ENCODE measurements at regions not wholly inside any gene's neighbourhood (a gene's known extent, or its start where the extent isn't known, plus 50 kb on each side); places are given as distances from the start of the nearest gene placed in this dataset.

DNA sequence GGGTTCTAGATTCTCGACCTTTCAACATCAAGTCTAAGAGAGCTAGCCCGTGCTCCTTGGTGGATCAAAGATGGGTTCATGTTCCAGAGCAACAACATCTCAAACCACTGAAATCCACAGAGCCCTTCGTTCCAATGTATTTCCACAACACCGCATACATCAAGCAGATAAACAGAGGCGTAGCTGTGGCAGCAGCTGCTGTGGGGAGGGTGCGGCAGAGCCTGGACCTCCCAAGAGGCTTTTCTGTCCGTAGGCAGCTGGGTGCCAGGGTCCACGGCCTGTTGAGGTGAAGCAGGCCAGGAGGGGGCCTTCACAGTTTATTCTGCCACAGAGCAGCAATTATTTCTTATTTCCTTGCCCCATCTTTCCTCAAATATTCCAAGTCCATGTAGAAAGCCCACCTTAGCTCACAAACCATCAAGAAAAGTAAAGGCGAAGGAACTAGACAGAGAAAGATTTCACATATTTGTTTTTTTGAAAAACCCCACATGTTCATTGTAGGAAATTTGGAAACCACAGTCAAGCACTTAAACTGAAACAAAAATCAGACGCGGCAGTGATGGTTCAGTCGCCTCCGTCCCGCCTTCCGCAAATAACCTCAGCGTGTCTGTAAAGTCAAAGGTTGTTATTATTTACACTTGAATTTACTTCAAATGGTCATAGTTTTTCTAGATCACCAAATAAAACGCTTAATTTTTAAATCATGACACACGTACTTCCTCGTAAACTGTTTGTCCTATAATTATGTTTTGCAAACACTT is 144.6 kb upstream of the FOXF1 start:
- Mint-ChIP-seq H3K9me3 (ENCODE audit: low read depth) (no peaks in the 10 kb centered on the region), H3K27me3 (peaks cover 5% of the 10 kb centered on the region), H3K4me3 (no peak overlapping the region), H3K4me1 (no peaks in the 10 kb centered on the region), H3K27ac (no peak overlapping the region), H3K36me3 (no peaks in the 10 kb centered on the region)
- CTCF ChIA-PET = no interaction called here
- no peak for ATAC-seq
- no peak for DNase-seq

DNA sequence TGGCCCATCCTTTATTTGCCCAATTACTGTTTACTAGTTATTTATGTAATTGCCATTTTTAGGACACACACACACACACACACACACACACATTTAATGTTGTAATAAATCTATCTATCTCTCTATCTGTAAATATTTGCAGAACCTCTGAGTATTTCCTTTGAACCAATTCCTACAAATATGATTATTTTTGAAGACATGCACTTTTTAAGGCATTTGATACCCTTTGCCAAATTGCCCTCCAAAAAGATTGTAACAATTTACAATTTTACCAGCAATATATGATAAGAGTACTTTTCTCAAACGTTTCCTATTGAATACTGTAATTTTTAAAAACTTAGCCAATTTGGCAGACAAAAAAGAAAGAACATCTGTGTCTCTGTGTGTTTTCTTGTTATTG is 143.8 kb upstream of the FOXF1 start:
- Mint-ChIP-seq H3K4me1 (no peaks in the 10 kb centered on the region), H3K36me3 (no peaks in the 10 kb centered on the region), H3K27ac (no peak overlapping the region), H3K27me3 (peaks cover 5% of the 10 kb centered on the region), H3K4me3 (no peak overlapping the region), H3K9me3 (ENCODE audit: low read depth) (no peaks in the 10 kb centered on the region)
- DNase-seq (no peak), ATAC-seq (no peak)
- CTCF ChIA-PET = no interaction called here

DNA sequence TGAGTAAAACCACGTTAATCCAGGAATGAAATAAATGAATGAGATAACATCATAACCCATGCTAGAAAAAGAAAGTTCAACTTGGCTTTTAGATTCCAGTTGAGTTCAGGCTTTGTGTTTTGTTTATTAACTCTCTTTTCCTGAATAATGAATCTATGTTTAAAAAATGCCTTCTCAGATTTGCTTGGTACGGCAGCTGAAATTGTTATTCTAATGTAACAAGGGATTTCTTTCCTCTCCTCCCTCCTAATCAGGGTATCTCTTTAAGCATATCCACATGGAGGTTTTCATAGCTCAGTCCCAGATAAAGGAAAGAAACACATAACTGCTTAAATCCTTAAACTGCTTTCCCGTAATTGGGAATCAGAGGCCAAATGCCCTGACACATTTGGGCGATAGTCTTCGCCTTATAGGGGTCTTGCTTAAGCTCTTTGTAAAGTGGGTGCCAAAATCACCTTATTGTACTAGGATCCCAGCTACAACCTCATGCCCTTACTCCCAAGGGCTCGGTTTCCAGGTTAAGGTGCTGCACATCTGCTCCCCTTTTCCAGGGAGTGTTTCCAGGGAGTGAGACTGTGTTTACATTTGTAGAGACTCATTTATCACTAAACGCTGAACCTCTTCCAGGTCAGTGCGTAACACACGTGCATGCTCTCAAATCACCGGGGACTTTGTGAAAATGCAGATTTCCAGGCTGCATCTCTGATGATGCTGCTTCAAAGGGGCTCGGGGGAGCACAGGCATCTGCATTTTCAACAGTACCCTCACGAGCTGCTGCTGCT is 142.8 kb upstream of the FOXF1 start:
- Mint-ChIP-seq H3K36me3 (no peaks in the 10 kb centered on the region), H3K4me3 (no peak overlapping the region), H3K27ac (no peak overlapping the region), H3K4me1 (no peaks in the 10 kb centered on the region), H3K27me3 (peaks cover 5% of the 10 kb centered on the region), H3K9me3 (ENCODE audit: low read depth) (no peaks in the 10 kb centered on the region)
- DNase-seq (no peak), ATAC-seq (no peak)
- CTCF ChIA-PET = no interaction called here

DNA sequence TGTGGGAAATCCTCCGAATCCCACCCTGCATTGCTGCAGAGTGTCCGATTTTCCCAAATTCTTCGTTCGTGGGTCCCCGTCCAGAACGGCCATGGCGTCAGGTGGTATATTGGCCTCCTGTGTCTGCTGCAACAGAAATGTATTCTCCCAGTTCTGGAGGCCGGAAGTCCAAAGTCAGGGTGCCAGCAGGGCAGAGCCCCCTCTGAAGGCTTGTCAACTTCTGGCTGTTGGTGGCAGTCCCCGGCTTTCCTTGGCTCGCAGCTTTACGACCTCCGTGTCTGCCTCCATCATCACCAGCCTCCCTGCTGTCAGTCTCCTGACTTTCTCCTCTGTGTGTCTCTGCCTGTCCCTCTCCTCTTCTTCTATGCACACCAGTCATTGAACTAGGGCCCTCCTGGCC is 142.1 kb upstream of the FOXF1 start:
- Mint-ChIP-seq H3K9me3 (ENCODE audit: low read depth) (no peaks in the 10 kb centered on the region), H3K27ac (no peak overlapping the region), H3K4me1 (no peaks in the 10 kb centered on the region), H3K27me3 (peaks cover 5% of the 10 kb centered on the region), H3K4me3 (no peak overlapping the region), H3K36me3 (no peaks in the 10 kb centered on the region)
- ATAC-seq (no peak), DNase-seq (no peak)
- CTCF ChIA-PET = no interaction called here

DNA sequence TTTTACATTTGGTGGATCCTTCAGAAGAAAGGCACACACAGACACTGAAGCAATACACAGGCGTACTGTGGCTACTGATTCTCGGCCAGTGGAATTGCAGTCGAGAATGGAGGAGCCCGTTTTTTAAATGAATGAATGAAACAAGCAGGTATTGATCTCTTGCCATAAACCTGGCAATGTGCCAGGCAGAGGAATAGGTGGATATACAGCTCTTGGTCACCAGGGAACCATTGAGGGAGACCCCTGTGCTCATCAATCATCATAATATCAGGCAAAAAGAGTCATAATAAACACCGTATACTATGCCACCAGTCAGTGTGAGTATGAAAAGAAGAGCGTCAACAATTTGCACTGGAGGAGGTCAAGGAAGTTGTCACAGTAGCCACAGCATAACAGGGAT is 140.3 kb upstream of the FOXF1 start:
- CTCF ChIA-PET = no interaction called here
- no peak for DNase-seq
- Mint-ChIP-seq H3K4me3 (no peak overlapping the region), H3K27ac (no peak overlapping the region), H3K36me3 (no peaks in the 10 kb centered on the region), H3K9me3 (ENCODE audit: low read depth) (no peaks in the 10 kb centered on the region), H3K4me1 (no peaks in the 10 kb centered on the region), H3K27me3 (peaks cover 5% of the 10 kb centered on the region)
- ATAC-seq = no peak

DNA sequence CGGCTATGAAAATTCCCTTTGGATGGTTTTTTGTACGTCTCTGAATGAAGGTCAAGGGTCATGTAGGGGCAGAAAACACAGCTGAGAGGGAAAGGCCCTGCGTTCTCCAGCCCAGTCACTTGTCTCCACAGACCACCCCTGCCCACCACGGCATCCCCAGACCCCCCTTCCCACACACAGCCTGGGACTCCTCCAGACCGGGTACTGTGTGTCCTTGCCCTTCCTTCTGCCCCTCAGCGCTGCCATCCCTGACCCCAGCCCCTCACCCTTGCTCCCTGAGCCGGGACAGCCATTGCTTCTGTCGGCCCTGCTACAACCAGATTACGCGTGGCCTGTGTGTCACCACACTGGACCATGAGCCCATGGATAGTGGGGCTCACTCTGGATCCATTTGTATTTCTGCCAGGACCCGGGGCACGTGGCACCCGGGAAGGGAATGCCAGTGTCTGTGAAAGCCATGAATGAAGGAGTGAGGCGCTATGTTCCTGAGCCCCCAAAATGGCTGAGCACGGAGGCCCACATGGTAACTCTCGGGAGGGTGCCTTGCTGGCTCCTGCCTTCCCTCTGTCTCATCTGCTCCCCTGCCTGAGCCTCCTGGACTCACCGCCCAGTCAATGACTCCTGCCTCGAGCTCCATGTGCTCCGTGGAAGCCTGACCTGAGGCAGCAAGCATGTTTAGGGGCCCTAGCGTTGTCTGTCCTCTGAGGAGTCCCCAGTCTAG is 139.1 kb upstream of the FOXF1 start:
- Mint-ChIP-seq H3K27me3 (peaks cover 5% of the 10 kb centered on the region), H3K36me3 (no peaks in the 10 kb centered on the region), H3K9me3 (ENCODE audit: low read depth) (no peaks in the 10 kb centered on the region), H3K27ac (no peak overlapping the region), H3K4me3 (no peak overlapping the region), H3K4me1 (no peaks in the 10 kb centered on the region)
- DNase-seq (no peak), ATAC-seq (no peak)
- CTCF ChIA-PET = no interaction called here

DNA sequence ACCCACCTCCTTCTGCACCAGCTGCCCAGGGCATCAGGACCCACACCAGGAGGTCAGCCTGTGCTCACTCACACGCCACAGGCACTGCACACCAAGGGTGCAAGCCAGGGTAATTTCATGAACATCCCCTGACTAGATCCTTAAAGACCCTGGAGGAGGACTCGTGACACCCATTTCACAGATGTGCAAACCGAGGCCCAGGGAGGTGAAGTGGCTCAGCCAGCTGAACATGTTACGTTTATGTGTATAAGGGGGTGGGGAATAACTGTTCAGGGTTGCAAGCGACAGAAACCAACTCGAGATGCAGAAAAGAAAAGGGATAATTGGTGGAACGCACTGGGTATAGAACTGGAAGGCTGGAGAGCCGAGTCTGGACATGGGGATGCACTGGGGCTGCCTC is 138.1 kb upstream of the FOXF1 start:
- DNase-seq (no peak), ATAC-seq (no peak)
- no peaks in the 10 kb centered on the region for H3K9me3 Mint-ChIP-seq (ENCODE audit: low read depth)
- no peaks in the 10 kb centered on the region for H3K36me3 Mint-ChIP-seq
- H3K4me1 Mint-ChIP-seq = no peaks in the 10 kb centered on the region
- H3K4me3 Mint-ChIP-seq = no peak overlapping the region
- CTCF ChIA-PET = no interaction called here
- H3K27me3 Mint-ChIP-seq = no peaks in the 10 kb centered on the region
- H3K27ac Mint-ChIP-seq = no peak overlapping the region

DNA sequence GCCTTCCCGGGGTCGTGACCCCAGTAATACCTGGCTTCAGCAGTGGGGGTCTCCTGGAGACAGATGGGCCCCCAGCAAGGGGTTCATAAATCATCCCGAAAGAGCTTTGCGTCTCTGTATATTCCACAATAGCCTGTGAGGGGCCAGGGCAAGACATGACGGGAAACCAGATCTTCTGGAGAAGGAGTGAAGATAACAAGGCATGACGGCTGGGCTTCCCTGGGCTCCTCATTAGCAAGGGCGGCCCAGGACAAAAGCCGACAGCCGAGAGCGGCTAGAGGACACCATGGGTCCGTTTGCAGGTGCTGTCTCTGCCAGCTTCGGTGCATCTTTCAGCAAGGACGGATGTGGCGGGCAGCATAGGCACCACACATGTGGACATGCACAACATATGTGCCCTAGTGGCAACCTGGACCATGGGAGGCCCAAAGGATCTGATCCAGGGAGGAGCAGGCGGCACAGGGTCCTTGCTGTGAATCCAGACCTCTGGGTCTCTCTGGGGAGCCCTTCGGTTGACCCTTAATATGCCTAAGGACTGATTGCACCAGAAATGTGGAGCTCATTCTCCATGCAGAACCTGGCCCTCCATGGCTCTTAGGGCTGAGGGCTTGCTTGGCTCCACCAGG is 136.9 kb upstream of the FOXF1 start:
- no peak overlapping the region for H3K4me3 Mint-ChIP-seq
- H3K27ac Mint-ChIP-seq = no peak overlapping the region
- no peaks in the 10 kb centered on the region for H3K27me3 Mint-ChIP-seq
- no peak for DNase-seq
- CTCF ChIA-PET = no interaction called here
- no peaks in the 10 kb centered on the region for H3K9me3 Mint-ChIP-seq (ENCODE audit: low read depth)
- no peaks in the 10 kb centered on the region for H3K36me3 Mint-ChIP-seq
- no peaks in the 10 kb centered on the region for H3K4me1 Mint-ChIP-seq
- no peak for ATAC-seq

DNA sequence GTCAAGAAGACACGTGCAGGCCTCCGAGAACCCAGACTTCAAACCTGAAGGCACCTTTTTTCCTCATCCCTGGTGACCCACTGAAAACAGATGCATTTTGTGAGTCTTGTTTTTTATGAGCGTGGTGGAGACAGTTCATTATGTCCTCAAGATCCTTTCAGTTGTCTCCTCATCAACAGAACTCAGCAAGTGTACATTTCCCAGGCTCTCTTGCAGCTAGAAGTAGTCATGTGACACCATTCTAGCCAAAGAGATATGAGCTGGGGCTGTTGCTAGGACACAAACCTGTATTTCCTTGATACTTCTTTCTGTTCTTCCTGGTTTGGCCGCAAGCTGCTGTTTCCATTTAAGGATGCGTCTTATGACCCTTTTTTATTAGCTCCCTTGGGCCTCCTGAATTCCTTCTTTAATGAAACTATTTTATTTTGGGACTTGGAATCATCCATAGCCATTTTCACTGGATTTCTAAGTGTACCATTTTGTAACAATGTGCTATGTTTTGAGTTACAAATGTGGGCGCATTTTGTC is 135.7 kb upstream of the FOXF1 start:
- H3K27ac Mint-ChIP-seq = no peak overlapping the region
- no peak for DNase-seq
- CTCF ChIA-PET = no interaction called here
- H3K4me3 Mint-ChIP-seq = no peak overlapping the region
- H3K9me3 Mint-ChIP-seq (ENCODE audit: low read depth) = no peaks in the 10 kb centered on the region
- ATAC-seq = no peak
- H3K4me1 Mint-ChIP-seq = no peaks in the 10 kb centered on the region
- no peaks in the 10 kb centered on the region for H3K36me3 Mint-ChIP-seq
- H3K27me3 Mint-ChIP-seq = no peaks in the 10 kb centered on the region

DNA sequence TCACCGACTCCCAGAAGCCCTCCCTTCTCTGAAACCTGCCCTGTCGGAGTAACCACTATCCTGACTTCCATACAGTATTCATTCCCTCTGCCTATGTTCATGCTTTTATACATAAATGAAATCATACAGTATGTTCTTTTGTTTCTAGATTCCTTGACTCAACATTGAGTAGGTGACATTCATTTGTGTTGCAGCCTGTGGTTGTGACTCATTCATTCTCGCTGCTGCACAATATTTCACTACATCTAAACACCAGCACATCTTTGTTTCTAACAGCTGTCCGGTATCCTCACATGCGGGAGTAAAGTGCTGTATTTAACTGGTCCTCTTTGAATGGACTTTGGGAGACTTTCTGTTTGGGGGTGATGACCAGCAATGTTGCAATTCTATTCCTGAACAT is 135.0 kb upstream of the FOXF1 start:
- Mint-ChIP-seq H3K4me1 (no peaks in the 10 kb centered on the region), H3K27me3 (no peaks in the 10 kb centered on the region), H3K9me3 (ENCODE audit: low read depth) (no peaks in the 10 kb centered on the region), H3K4me3 (no peak overlapping the region), H3K27ac (no peak overlapping the region), H3K36me3 (no peaks in the 10 kb centered on the region)
- DNase-seq (no peak), ATAC-seq (no peak)
- CTCF ChIA-PET = interaction anchor here (0.5 kb wide), 1 partner anchor 1867 kb away, joined by 3 read pairs; no protein-coding TSS in a partner anchor

DNA sequence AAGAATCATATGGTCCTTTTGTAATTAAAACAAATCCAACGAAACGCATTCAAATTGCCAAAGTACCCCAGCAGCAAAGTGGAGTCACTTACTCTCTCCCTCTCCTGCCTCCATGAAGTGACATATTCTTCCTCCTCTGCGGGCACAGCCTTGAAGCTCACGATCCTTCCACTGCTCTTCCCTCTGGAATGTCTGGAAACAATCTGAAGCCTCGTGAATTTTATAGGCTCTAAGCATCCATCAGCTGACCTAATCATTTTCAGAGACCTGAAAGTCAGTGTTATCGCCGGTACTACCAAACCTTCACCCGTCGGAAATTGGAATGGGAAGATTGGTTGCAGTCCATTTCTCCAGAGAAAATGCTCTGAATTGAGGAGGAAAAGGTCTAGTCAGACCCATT is 134.5 kb upstream of the FOXF1 start:
- Mint-ChIP-seq H3K9me3 (ENCODE audit: low read depth) (no peaks in the 10 kb centered on the region), H3K27ac (no peak overlapping the region), H3K36me3 (no peaks in the 10 kb centered on the region), H3K4me1 (no peaks in the 10 kb centered on the region), H3K27me3 (no peaks in the 10 kb centered on the region), H3K4me3 (no peak overlapping the region)
- CTCF ChIA-PET = interaction anchor here (0.5 kb wide), 1 partner anchor 1867 kb away, joined by 3 read pairs; no protein-coding TSS in a partner anchor
- no peak for DNase-seq
- ATAC-seq = no peak

DNA sequence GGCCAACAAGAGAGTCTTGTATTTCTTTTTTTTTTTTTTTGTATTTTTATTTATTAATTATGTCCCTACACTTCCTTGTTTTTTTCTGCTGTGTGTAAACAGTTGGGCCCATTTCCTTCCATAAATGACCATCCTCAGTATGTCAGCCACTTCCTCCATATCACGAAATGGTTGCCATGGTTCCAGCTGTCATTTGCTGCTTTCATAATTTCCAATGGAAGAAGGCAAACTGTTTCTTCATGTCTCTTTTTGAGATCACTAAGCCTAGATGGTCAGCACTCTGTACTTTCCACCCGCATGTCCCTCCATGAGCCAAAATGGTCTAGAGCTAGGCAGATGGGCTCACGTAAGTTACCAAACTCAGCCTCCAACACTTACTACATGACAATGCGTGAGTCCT is 133.5 kb upstream of the FOXF1 start:
- CTCF ChIA-PET = no interaction called here
- DNase-seq (no peak), ATAC-seq (no peak)
- Mint-ChIP-seq H3K9me3 (ENCODE audit: low read depth) (no peaks in the 10 kb centered on the region), H3K4me1 (no peaks in the 10 kb centered on the region), H3K4me3 (no peak overlapping the region), H3K36me3 (no peaks in the 10 kb centered on the region), H3K27me3 (no peaks in the 10 kb centered on the region), H3K27ac (no peak overlapping the region)

DNA sequence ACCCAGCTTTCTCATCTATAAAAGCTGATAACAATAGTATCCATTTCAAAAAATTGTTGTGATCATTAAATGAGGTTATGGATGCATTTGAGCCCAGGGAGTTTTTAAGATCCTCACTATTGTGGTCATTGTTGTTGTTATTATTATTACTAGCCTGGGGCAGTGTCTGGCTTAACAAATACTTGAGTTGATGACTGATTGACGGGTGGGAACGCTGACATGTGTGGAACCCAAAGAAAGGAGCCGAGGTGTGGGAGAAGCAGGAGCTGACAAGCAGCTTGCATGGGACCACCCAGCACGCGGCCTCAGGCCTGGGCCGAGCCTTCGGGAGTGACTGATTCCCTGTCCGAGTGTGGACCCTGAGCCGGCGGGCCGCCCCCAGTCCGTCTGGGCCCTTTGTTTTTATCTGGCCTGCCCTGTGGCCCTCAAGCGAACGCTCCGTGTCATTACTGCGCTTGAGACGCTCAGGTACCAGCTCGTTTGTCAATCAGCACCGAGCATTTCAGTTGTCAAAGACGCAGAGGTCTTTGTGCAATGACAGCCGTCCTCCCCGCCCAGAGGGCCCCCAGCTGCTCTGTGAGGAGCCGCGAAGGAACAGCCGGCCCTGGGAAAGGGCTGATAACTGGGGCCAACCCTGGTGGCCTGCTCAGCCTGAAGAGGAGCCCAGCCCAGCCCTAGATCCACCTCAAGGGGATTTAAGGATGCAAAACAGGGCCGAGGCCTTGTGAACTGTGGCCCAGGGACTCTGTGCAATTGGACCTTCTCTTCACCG is 132.9 kb upstream of the FOXF1 start:
- H3K36me3 Mint-ChIP-seq = no peaks in the 10 kb centered on the region
- ATAC-seq (no peak), DNase-seq (no peak)
- H3K27me3 Mint-ChIP-seq = no peaks in the 10 kb centered on the region
- no peak overlapping the region for H3K27ac Mint-ChIP-seq
- CTCF ChIA-PET = no interaction called here
- H3K9me3 Mint-ChIP-seq (ENCODE audit: low read depth) = no peaks in the 10 kb centered on the region
- no peak overlapping the region for H3K4me3 Mint-ChIP-seq
- no peaks in the 10 kb centered on the region for H3K4me1 Mint-ChIP-seq

Data from activated CD8-positive, alpha-beta memory T cell treated with anti-CD3 and anti-CD28 coated beads, Interleukin-2, amount 10 ng/mL, durations not matched to agents 7 days and 5 days (primary cell).